ENCODE measurements at regions not wholly inside any gene's neighbourhood (a gene's known extent, or its start where the extent isn't known, plus 50 kb on each side); places are given as distances from the start of the nearest gene placed in this dataset.

DNA sequence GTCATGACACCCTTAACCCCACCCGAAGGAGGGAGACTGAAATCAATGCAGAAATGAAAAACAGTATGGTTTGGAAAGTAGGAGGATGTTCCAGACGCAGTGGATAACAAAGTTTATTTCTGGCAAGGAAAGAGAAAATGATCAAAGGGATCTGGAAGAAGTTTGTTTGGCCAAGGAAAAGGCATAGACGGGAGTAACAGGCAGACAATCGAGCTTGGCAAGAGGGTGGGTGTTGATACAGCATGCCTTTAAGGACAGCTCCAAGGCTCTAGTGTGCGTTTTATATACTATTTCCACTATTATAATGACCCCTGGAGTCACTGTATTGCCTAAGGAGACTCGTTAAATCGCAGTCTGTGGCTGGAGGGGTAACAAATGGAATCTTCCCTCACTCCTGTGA lies 303.7 kb upstream of the RUNX1 start:
- no peak for DNase-seq
- Histone ChIP-seq H3K36me3 (replicated peaks; ENCODE audit: control insufficient read depth, insufficient read depth, low read length) (no peaks in the 10 kb centered on the region), H3K27me3 (ENCODE audit: control insufficient read depth, insufficient read depth, low read length) (no peaks in the 10 kb centered on the region), H3K4me3 (ENCODE audit: insufficient read depth, low read depth, low read length) (no peak overlapping the region)

DNA sequence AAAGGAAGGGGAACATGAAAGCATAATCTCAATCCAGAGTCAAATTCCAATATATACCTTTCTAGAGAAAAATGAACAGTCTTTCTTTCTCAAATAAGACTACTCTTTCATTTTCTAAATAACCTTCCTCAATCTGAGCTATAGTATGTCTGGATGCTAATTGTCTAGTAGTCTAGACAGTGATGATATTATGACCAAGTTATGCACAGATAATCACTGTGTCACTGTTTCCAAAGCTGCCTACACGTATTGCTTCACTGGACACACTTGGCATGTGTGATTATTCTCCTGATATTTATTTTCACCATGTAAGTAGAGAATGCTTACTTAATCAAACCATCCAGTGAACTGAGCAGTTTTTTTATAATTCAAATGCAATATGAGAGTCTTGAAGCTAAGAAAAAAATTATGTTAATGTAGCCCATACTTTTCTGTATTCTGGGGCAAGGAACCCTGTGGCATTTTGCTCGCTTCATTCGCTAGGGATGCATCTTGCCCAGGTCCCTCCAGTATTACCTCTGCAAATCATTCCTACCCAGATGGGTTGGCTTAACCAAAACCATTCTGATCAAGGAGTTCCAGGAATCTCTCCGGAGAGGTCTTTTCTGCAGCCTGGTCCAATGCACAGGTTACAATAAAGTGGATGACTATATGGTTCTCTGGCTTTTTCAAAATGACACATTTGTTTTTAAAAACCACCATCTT lies 303.1 kb upstream of the RUNX1 start:
- Histone ChIP-seq H3K36me3 (replicated peaks; ENCODE audit: control insufficient read depth, insufficient read depth, low read length) (no peaks in the 10 kb centered on the region), H3K27me3 (ENCODE audit: control insufficient read depth, insufficient read depth, low read length) (no peaks in the 10 kb centered on the region), H3K4me3 (ENCODE audit: insufficient read depth, low read depth, low read length) (no peak overlapping the region)
- DNase-seq = no peak

DNA sequence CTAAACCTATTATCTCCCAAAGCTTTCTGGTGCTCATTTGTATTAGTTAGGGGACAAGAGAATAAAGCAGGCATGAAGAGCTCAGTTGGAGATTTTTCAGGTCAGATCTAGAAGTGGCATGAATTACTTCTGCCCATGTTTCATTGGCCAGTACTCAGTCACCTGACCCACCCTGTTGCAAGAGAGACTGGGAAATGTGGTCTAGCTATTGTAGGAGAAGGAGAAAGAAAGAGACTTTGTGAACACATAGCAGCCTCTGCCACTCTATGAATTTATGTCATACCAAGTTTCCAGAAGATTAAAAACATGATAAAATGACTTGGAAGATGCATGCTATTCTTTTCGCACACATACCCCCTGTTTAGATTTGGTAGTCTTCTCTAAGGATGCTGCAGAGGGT lies 302.3 kb upstream of the RUNX1 start:
- DNase-seq = no peak
- no peaks in the 10 kb centered on the region for H3K27me3 ChIP-seq (ENCODE audit: control insufficient read depth, insufficient read depth, low read length)
- no peak overlapping the region for H3K4me3 ChIP-seq (ENCODE audit: insufficient read depth, low read depth, low read length)

DNA sequence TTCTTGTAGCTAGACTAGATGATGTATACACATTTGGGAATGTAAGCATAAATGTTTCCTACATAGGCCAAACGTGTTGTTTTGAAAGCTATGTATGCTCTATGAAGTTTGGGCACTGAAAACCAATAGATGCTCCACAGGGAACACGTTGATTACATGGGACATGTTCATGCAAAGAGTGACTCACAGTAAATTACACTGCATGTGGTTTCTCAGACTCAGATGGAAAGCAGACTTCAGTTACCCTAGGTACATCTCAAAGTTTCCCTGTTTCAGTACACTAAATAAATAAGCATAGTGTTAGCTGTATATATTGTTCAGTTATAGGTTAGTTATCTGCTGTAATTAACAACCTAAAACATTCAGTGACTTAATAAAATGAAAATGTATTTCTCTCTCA lies 301.9 kb upstream of the RUNX1 start:
- Histone ChIP-seq H3K36me3 (replicated peaks; ENCODE audit: control insufficient read depth, insufficient read depth, low read length) (no peaks in the 10 kb centered on the region), H3K27me3 (ENCODE audit: control insufficient read depth, insufficient read depth, low read length) (no peaks in the 10 kb centered on the region), H3K4me3 (ENCODE audit: insufficient read depth, low read depth, low read length) (no peak overlapping the region)
- no peak for DNase-seq

More for the DNA sequence above, 302.3 kb upstream of the RUNX1 start:
- no peaks in the 10 kb centered on the region for H3K36me3 ChIP-seq (replicated peaks; ENCODE audit: control insufficient read depth, insufficient read depth, low read length)

DNA sequence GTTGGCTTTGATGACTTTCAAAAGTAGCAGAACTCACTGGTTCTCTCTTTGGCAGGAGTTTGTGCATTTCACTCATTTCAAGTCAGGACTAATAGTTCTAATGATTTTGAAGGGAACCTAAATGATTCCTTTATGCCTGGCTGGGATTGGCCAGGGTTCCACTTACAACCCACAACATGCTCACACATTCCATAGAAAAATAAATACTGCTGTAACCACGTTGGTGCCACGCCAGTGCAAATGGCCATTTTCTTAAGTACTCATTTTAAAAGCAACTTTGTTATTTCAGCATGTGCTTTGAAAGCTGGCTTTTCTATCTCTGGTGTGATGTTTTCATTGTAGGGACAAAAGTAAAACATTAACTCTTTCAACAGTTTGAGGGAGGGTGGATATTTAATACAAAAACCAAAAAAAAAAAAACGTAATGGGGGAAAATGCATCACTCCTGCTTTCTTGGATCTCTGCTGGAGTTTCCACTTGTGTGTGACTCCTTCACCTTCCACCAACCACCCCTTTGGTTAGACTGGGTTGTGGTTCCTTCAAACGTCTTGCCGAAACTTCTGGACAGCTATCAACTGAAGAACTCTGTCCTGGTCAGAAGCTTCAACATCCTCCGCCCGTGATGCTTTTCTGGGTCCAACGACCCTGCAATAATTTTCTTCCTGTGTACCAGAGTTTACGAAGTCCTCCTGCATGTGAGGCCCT lies 300.4 kb upstream of the RUNX1 start:
- DNase-seq = no peak
- H3K36me3 ChIP-seq (replicated peaks; ENCODE audit: control insufficient read depth, insufficient read depth, low read length) = no peaks in the 10 kb centered on the region
- no peaks in the 10 kb centered on the region for H3K27me3 ChIP-seq (ENCODE audit: control insufficient read depth, insufficient read depth, low read length)
- no peak overlapping the region for H3K4me3 ChIP-seq (ENCODE audit: insufficient read depth, low read depth, low read length)

DNA sequence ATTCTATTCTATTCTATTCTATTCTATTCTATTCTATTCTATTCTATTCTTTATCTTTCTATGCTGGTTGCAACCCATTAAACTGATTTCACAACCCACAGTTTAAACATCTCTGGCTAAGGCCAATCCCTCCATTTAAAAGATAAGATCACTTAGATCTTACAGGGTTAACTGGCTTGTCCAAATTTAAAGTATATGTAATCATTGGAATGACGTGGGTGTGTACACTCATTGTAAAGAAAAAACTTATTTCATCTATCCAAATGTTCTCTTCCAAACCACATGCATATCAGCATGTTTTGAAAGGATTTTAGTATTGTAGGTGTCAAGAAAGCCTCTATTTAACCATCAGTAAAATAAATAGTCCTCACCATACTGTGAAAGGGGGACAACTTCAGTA lies 299.6 kb upstream of the RUNX1 start:
- DNase-seq = no peak
- Histone ChIP-seq H3K27me3 (ENCODE audit: control insufficient read depth, insufficient read depth, low read length) (no peaks in the 10 kb centered on the region), H3K4me3 (ENCODE audit: insufficient read depth, low read depth, low read length) (no peak overlapping the region), H3K36me3 (replicated peaks; ENCODE audit: control insufficient read depth, insufficient read depth, low read length) (no peaks in the 10 kb centered on the region)

DNA sequence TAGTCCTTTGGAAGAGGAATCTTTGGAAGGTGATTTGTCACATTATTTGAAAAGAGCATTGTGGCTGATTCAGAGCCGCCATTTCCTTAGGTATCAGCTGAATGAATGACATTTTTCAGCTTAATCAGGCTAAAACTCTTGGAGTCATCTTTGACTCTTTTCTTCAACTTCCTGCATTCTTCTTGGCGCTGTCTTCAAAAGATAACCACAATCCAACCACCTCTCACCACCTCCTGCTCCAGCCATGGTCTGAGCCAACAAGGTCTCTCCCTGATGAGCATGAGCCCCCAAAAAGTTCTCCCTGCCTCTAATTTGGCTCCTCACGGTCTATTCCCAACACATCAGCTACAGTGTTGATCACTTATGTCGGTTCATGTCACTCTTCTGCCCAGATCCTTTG lies 297.6 kb upstream of the RUNX1 start:
- Histone ChIP-seq H3K27me3 (ENCODE audit: control insufficient read depth, insufficient read depth, low read length) (no peaks in the 10 kb centered on the region), H3K4me3 (ENCODE audit: insufficient read depth, low read depth, low read length) (no peak overlapping the region), H3K36me3 (replicated peaks; ENCODE audit: control insufficient read depth, insufficient read depth, low read length) (no peaks in the 10 kb centered on the region)
- no peak for DNase-seq

DNA sequence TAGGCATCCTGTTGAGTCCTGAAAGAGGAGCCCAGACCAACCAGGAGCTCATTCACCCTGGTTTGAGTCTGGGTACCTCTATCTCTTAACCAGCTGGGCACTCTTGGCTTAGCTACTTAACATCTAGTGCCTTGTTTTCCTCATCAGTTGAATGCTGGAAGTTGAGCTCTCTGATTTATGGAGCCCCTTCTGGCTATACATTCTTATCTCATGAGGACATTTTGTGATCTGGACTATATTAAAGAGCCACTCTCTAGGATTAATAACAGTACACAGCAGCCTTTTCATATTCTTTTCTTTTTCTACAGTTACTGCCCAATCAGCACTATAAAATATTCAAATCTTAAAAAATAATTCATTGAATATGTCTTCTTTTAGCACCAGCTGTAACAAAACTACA lies 296.9 kb upstream of the RUNX1 start:
- Histone ChIP-seq H3K27me3 (ENCODE audit: control insufficient read depth, insufficient read depth, low read length) (no peaks in the 10 kb centered on the region), H3K4me3 (ENCODE audit: insufficient read depth, low read depth, low read length) (no peak overlapping the region), H3K36me3 (replicated peaks; ENCODE audit: control insufficient read depth, insufficient read depth, low read length) (no peaks in the 10 kb centered on the region)
- no peak for DNase-seq

DNA sequence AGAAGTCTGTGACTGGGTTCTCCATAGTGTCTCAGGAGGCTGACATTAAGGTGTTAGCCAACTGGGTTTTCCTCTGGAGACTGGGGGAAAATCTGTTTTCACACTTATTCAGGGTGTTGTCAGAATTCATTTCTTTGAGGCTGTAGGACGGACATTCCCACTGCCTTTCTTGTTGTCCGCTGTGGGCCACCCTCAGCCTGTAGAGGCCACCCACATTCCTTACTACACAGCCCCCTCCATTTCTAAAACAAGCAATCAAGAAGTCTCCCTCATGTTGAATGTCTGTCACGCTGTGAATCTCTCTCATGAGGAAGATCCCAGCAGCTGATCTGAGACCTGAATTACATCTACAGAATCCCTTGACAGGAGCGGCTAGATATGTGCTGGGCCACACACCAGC lies 295.5 kb upstream of the RUNX1 start:
- no peaks in the 10 kb centered on the region for H3K27me3 ChIP-seq (ENCODE audit: control insufficient read depth, insufficient read depth, low read length)
- DNase-seq = no peak
- no peak overlapping the region for H3K4me3 ChIP-seq (ENCODE audit: insufficient read depth, low read depth, low read length)
- H3K36me3 ChIP-seq (replicated peaks; ENCODE audit: control insufficient read depth, insufficient read depth, low read length) = no peaks in the 10 kb centered on the region

DNA sequence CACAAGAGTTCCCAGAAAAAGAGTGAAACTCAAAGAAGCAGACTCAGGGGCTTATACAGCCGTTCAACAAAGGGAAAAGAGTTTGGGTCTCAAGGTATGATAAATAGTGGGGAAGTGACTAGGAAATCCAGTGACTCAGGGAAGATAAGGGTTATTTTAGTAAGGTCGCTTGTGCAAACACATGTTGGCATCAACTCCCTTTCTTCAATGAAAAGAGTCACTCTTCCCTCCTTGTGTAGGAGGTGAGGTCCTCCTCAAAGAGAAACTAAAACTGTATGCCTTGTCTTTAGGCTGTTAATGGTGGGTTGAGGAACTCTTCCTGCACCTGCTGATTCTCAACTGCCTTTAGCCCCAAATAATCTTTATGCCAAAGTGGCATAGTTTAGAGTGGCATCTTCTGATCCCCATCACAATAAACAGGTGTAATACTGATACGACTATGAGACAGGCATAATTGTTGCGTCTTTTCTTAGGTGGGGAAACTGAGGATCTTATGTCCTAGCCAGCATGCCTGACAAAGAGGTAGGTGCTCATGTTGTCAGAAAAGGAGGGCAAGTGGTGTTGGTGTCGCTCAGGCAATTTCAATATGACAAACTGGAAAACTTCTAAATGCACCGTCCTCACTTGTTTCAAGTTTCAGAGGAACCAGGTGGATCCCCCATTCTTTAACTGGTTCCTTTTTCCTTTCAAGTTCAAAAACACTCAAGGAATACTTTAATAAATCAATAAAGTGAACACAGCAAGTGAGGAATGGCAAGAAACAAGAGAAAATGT lies 294.1 kb upstream of the RUNX1 start:
- no peaks in the 10 kb centered on the region for H3K27me3 ChIP-seq (ENCODE audit: control insufficient read depth, insufficient read depth, low read length)
- H3K36me3 ChIP-seq (replicated peaks; ENCODE audit: control insufficient read depth, insufficient read depth, low read length) = no peaks in the 10 kb centered on the region
- DNase-seq = no peak
- no peak overlapping the region for H3K4me3 ChIP-seq (ENCODE audit: insufficient read depth, low read depth, low read length)

DNA sequence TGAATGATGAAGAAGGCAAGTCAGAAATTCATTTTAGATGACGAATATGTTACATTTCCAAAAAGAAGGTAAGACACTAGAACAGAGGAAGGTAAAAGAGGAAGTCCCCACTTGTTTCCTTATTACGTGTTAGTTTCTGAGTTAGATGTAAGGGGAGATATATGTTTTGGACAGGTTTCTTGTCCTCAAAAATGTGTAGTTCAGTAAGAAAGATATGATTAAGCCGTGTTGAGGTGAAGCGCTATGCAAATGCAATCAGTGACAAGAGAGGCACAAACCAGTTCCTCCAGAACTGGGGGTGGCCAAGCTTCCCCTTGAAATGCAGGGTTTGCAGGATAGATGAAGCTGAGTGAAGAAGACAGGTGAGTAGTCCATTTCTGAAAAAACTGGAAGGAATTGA lies 293.3 kb upstream of the RUNX1 start:
- Histone ChIP-seq H3K4me3 (ENCODE audit: insufficient read depth, low read depth, low read length) (no peak overlapping the region), H3K36me3 (replicated peaks; ENCODE audit: control insufficient read depth, insufficient read depth, low read length) (no peaks in the 10 kb centered on the region), H3K27me3 (ENCODE audit: control insufficient read depth, insufficient read depth, low read length) (no peaks in the 10 kb centered on the region)
- no peak for DNase-seq

DNA sequence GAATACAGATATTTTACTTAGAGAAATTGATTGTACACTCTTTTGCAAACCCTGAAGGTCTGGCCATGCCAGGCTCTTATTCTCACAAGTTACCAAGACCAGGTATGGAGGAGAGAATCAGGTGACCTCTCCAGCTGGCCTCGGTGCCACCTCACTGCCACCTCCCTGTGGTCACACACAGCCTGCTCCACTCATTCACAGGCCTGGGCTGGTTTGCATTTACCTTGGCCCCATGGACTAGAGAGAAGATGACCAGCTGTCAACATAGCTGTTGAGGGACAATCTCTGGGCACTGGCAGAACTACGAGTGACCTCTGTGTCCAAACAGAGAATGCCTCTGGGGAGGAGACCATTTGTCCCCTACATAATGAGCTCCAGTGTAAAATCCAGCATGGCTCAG lies 291.2 kb upstream of the RUNX1 start:
- DNase-seq = no peak
- H3K27me3 ChIP-seq (ENCODE audit: control insufficient read depth, insufficient read depth, low read length) = no peaks in the 10 kb centered on the region
- no peak overlapping the region for H3K4me3 ChIP-seq (ENCODE audit: insufficient read depth, low read depth, low read length)
- H3K36me3 ChIP-seq (replicated peaks; ENCODE audit: control insufficient read depth, insufficient read depth, low read length) = no peaks in the 10 kb centered on the region

DNA sequence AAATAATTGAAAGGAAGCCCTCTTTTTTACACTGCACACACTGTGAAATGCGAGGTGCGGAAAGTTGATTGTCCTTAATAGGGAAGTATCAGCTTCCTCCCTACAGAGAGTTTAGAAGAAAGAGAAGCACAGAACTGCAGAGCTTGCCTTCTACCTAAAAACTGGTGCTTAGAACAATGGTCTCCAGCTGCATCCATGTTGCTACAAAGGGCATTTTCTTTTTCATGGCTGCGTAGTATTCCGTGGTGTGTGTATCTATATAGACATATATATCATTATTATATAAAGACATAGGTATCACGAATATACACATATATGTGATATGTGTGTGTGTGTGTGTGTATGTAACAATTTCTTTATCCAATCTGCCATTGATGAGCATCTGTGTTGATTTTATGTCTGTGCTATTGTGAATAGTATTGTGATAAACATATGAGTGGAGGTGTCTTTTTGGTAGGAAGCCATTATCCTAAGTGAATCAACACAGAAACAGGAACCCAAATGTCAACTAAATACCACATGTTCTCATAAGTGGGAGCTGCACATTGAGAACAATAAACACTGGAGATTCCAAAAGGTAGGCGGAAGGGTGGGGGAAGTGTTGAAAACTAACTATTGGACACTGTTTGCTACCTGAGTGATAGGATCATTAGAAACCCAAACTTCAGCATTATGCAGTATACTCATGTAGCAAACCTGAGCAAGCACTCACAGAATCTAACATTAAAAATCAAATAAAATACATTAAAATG lies 290.0 kb upstream of the RUNX1 start:
- no peak for DNase-seq
- Histone ChIP-seq H3K4me3 (ENCODE audit: insufficient read depth, low read depth, low read length) (no peak overlapping the region), H3K36me3 (replicated peaks; ENCODE audit: control insufficient read depth, insufficient read depth, low read length) (no peaks in the 10 kb centered on the region), H3K27me3 (ENCODE audit: control insufficient read depth, insufficient read depth, low read length) (no peaks in the 10 kb centered on the region)

DNA sequence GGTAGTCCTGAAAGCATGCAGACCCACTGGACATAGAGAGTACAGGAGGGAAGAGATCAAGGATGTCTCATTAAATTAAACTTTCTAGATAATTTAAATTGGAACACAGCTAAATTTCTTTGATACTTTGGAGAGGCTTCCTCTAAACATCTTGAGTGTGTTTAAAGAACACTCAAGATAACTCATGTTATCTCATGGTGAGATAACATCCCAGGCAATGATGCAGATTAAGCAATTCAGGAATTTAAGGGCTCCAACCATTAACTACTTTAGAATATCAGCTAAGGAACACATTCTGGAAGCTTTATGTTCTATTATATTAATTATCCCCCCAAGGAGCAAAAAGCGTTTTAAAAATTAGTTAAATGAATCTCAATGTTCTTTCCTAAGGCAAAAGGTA lies 289.2 kb upstream of the RUNX1 start:
- no peaks in the 10 kb centered on the region for H3K36me3 ChIP-seq (replicated peaks; ENCODE audit: control insufficient read depth, insufficient read depth, low read length)
- H3K27me3 ChIP-seq (ENCODE audit: control insufficient read depth, insufficient read depth, low read length) = no peaks in the 10 kb centered on the region
- no peak for DNase-seq
- no peak overlapping the region for H3K4me3 ChIP-seq (ENCODE audit: insufficient read depth, low read depth, low read length)
